H9 (cell line): ENCODE measurements at regions not wholly inside any gene's neighbourhood (a gene's known extent, or its start where the extent isn't known, plus 50 kb on each side); places are given as distances from the start of the nearest gene placed in this dataset.

Source experiments
- DNase-seq: peaks from one replicate; pipeline ENCODE4 v3.0.0-alpha.2; 2017
- H2AFZ ChIP-seq: one replicate; pipeline ENCODE4 v1.6.1; 2013; ENCODE audit warnings: mild to moderate bottlenecking, low read length, control low read depth, moderate library complexity
- H2AK5ac ChIP-seq: 2 replicates; pipeline ENCODE4 v1.6.1; 2013; ENCODE audit warnings: low read length, control low read depth, mixed read lengths; ENCODE audit not compliant: insufficient read length
- H2BK120ac ChIP-seq: one replicate; pipeline ENCODE4 v1.6.1; 2013; ENCODE audit warnings: low read depth, mild to moderate bottlenecking, low read length, control low read depth, inconsistent platforms; ENCODE audit not compliant: poor library complexity, severe bottlenecking
- H2BK12ac ChIP-seq: 2 replicates; pipeline ENCODE4 v1.6.1; 2013; ENCODE audit warnings: low read length, control low read depth, mixed read lengths, low read depth; ENCODE audit not compliant: insufficient read length
- H2BK15ac ChIP-seq: 2 replicates; pipeline ENCODE4 v1.6.1; 2013; ENCODE audit warnings: low read depth, low read length, control low read depth
- H2BK20ac ChIP-seq: one replicate; pipeline ENCODE4 v1.6.1; 2013; ENCODE audit warnings: low read depth, mild to moderate bottlenecking, low read length, control low read depth, inconsistent platforms; ENCODE audit not compliant: poor library complexity, severe bottlenecking
- H2BK5ac ChIP-seq: 2 replicates; pipeline ENCODE4 v1.6.1; 2013; ENCODE audit warnings: low read length, control low read depth, mixed read lengths; ENCODE audit not compliant: insufficient read length
- H3K14ac ChIP-seq: 2 replicates; pipeline ENCODE4 v1.6.1; 2013; ENCODE audit warnings: low read length, control low read depth; ENCODE audit not compliant: insufficient read depth
- H3K18ac ChIP-seq: 2 replicates; pipeline ENCODE4 v1.6.1; 2013; ENCODE audit warnings: low read depth, mild to moderate bottlenecking, mixed read lengths, low read length, control low read depth; ENCODE audit not compliant: insufficient read length
- H3K23ac ChIP-seq: 2 replicates; pipeline ENCODE4 v1.6.1; 2013; ENCODE audit warnings: low read length, control low read depth, mixed read lengths, low read depth; ENCODE audit not compliant: insufficient read length
- H3K23me2 ChIP-seq: 2 replicates; pipeline ENCODE4 v1.6.1; 2013; ENCODE audit warnings: low read depth, mild to moderate bottlenecking, mixed read lengths, low read length, control low read depth; ENCODE audit not compliant: insufficient read length, poor library complexity, severe bottlenecking
- H3K27ac ChIP-seq: 2 replicates; pipeline ENCODE4 v1.5.1; 2013; ENCODE audit warnings: low read length, control low read depth, mixed read lengths, low read depth; ENCODE audit not compliant: insufficient read length
- H3K27me3 ChIP-seq: 2 replicates; pipeline ENCODE4 v1.6.1; 2013; ENCODE audit warnings: low read length, control low read depth, inconsistent platforms; ENCODE audit not compliant: insufficient read depth
- H3K4ac ChIP-seq: 2 replicates; pipeline ENCODE4 v1.6.1; 2013; ENCODE audit warnings: low read depth, mild to moderate bottlenecking, control low read depth, inconsistent platforms, low read length, moderate library complexity
- H3K4me1 ChIP-seq: 2 replicates; pipeline ENCODE4 v1.6.1; 2013; ENCODE audit warnings: low read length, control low read depth, inconsistent platforms; ENCODE audit not compliant: insufficient read depth
- H3K4me2 ChIP-seq: 2 replicates; pipeline ENCODE4 v1.6.1; 2013; ENCODE audit warnings: low read length, control low read depth, mixed read lengths; ENCODE audit not compliant: insufficient read length, insufficient read depth
- H3K56ac ChIP-seq: 2 replicates; pipeline ENCODE4 v1.6.1; 2013; ENCODE audit warnings: low read depth, mild to moderate bottlenecking, mixed read lengths, low read length, control low read depth; ENCODE audit not compliant: insufficient read length
- H3K79me1 ChIP-seq: 2 replicates; pipeline ENCODE4 v1.6.1; 2013; ENCODE audit warnings: low read depth, mild to moderate bottlenecking, moderate library complexity, low read length, control low read depth, inconsistent platforms; ENCODE audit not compliant: insufficient read depth, poor library complexity, severe bottlenecking
- H3K79me2 ChIP-seq: 2 replicates; pipeline ENCODE4 v1.6.1; 2013; ENCODE audit warnings: low read length, control low read depth, inconsistent platforms; ENCODE audit not compliant: insufficient read depth
- H3K9ac ChIP-seq: 2 replicates; pipeline ENCODE4 v1.6.1; 2013; ENCODE audit warnings: low read length, control low read depth, mixed read lengths; ENCODE audit not compliant: insufficient read length; ENCODE audit errors: extremely low read depth
- H3K9me3 ChIP-seq: one replicate; pipeline ENCODE4 v1.6.1; 2013; ENCODE audit warnings: low read depth, low read length, inconsistent platforms; ENCODE audit not compliant: control insufficient read depth
- H3T11ph ChIP-seq: one replicate; pipeline ENCODE4 v1.6.1; 2013; ENCODE audit warnings: mild to moderate bottlenecking, low read length, control low read depth, inconsistent platforms
- H4K20me1 ChIP-seq: one replicate; pipeline ENCODE4 v1.6.1; 2013; ENCODE audit not compliant: control insufficient read depth, insufficient read length, insufficient read depth
- H4K5ac ChIP-seq: 2 replicates; pipeline ENCODE4 v1.6.1; 2013; ENCODE audit warnings: low read depth, mild to moderate bottlenecking, mixed read lengths, low read length, control low read depth; ENCODE audit not compliant: insufficient read length
- H4K8ac ChIP-seq: replicated peaks from 2 replicates; pipeline ENCODE4 v1.6.1; 2013; ENCODE audit warnings: low read length, control low read depth, mixed read lengths, low read depth; ENCODE audit not compliant: insufficient read length
- H4K91ac ChIP-seq: 2 replicates; pipeline ENCODE4 v1.6.1; 2013; ENCODE audit warnings: low read depth, mild to moderate bottlenecking, moderate library complexity, mixed read lengths, low read length, control low read depth; ENCODE audit not compliant: insufficient read length
- H3K27ac Mint-ChIP-seq, 3 experiments: 2 replicates in 2 of 3; 3 replicates in 1 of 3; pipeline ENCODE4 v1.8.0; 2020 to 2021; ENCODE audit warnings: mixed read lengths in 3 of 3, mild to moderate bottlenecking in 1 of 3, moderate library complexity in 1 of 3
- H3K27me3 Mint-ChIP-seq: 2 replicates; pipeline ENCODE4 v1.8.0; 2021; ENCODE audit warnings: low read depth, mild to moderate bottlenecking, moderate library complexity, mixed read lengths
- H3K36me3 Mint-ChIP-seq, 3 experiments: 2 replicates in 2 of 3; 3 replicates in 1 of 3; pipeline ENCODE4 v1.8.0; 2020 to 2021; ENCODE audit warnings: low read depth in 3 of 3, mixed read lengths in 3 of 3; ENCODE audit not compliant: insufficient read depth in 1 of 3
- H3K4me1 Mint-ChIP-seq, 2 experiments: 2 replicates each; pipeline ENCODE4 v1.8.0; 2020; ENCODE audit warnings: mixed read lengths in 2 of 2
- H3K4me3 Mint-ChIP-seq, 2 experiments: 2 replicates in 1 of 2; 3 replicates in 1 of 2; pipeline ENCODE4 v1.8.0; 2020 to 2021; ENCODE audit warnings: mild to moderate bottlenecking in 2 of 2, mixed read lengths in 2 of 2, moderate library complexity in 1 of 2
- H3K9me3 Mint-ChIP-seq, 2 experiments: 2 replicates in 1 of 2; 3 replicates in 1 of 2; pipeline ENCODE4 v1.8.0; 2020; ENCODE audit warnings: mild to moderate bottlenecking in 2 of 2, mixed read lengths in 2 of 2, moderate library complexity in 1 of 2
- CTCF ChIP-seq: fragments of 200-600 bp; sonication (generic); conservative IDR thresholded peaks from 3 replicates; pipeline ENCODE4 v1.8.0; 2021; ENCODE audit warnings: antibody characterized with exemption, mild to moderate bottlenecking
- WGBS: extraction: QIAGEN DNeasy Blood & Tissue Kit; methylation state at CpG from one replicate; pipeline ENCODE4 v1.1.7; 2013; ENCODE audit warnings: missing lambda C conversion rate, low lambda C conversion rate, mixed read lengths; ENCODE audit not compliant: insufficient read length; ENCODE audit errors: extremely low coverage; 5-methylcytosine and 5-hydroxymethylcytosine counted together

GRCh38 chr9:135287627-135288026 lies 192.0 kb upstream of the PPP1R26 start:
- H3K4me2 ChIP-seq, result no peak overlapping the region
- DNase-seq, result no peak
- no peaks in the 10 kb centered on the region for H3K23me2 ChIP-seq
- no peaks in the 10 kb centered on the region for H4K20me1 ChIP-seq
- no peak overlapping the region for H3K56ac ChIP-seq
- H3K18ac ChIP-seq, result no peak overlapping the region
- no peak overlapping the region for H2BK15ac ChIP-seq
- no peak overlapping the region for H4K91ac ChIP-seq
- H3K9me3 Mint-ChIP-seq, result peaks cover 6 to 14% of the 10 kb centered on the region in 2 experiments; a peak in 3 of 5 replicates
- H3K9ac ChIP-seq, result no peak overlapping the region
- H4K5ac ChIP-seq, result no peak overlapping the region
- no peak overlapping the region for H2BK20ac ChIP-seq
- H2AFZ ChIP-seq, result no peak overlapping the region
- WGBS, result no CpG with 5 or more reads among the region's 16 CpGs
- H2BK5ac ChIP-seq, result no peak overlapping the region
- no peaks in the 10 kb centered on the region for H3K9me3 ChIP-seq
- H3K4me1 ChIP-seq, result no peaks in the 10 kb centered on the region
- peaks cover 8% of the 10 kb centered on the region for H3K27me3 Mint-ChIP-seq
- H3K27ac Mint-ChIP-seq, result 0 out of 7 replicates have a peak overlapping the region, but pooled peaks of 2 of the 3 experiments have one; percentile 74 to 86
- H3K4me3 Mint-ChIP-seq, result no peak overlapping the region
- H2BK120ac ChIP-seq, result no peak overlapping the region
- no peak overlapping the region for H3K4ac ChIP-seq
- H3T11ph ChIP-seq, result no peak overlapping the region
- peaks cover 0 to 7% (median 2%) of the 10 kb centered on the region in 3 experiments; a peak in 3 of 7 replicates for H3K36me3 Mint-ChIP-seq
- no peaks in the 10 kb centered on the region for H3K79me2 ChIP-seq
- no peak overlapping the region for H3K14ac ChIP-seq
- no peaks in the 10 kb centered on the region for H3K27me3 ChIP-seq
- H4K8ac ChIP-seq, result no peak overlapping the region
- no peak for TF ChIP-seq CTCF
- H3K23ac ChIP-seq, result no peak overlapping the region
- no peak overlapping the region for H3K27ac ChIP-seq
- no peak overlapping the region for H2BK12ac ChIP-seq
- H3K79me1 ChIP-seq, result no peaks in the 10 kb centered on the region
- H2AK5ac ChIP-seq, result no peak overlapping the region
- H3K4me1 Mint-ChIP-seq, result peaks cover 24 to 35% of the 10 kb centered on the region in 2 experiments
